Cardiac muscle cell (in vitro differentiated cells and primary cell): ENCODE measurements at regions not wholly inside any gene's neighbourhood (a gene's known extent, or its start where the extent isn't known, plus 50 kb on each side); places are given as distances from the start of the nearest gene placed in this dataset.
A peak's percentile ranks its signal among the peaks of the same experiment; 100 is the strongest.

Experiments used
- DNase-seq, 2 donors: peaks; one replicate each; pipeline versions ENCODE4 v3.0.0 to v3.0.0-alpha.2; 2010 to 2017; ENCODE audit warnings: low read depth in 1 of 2, low spot score in 1 of 2
- H3K27ac ChIP-seq: fragments of 200-600 bp; sonication (generic); 2 replicates; pipeline ENCODE4 v1.5.1; 2016
- H3K27me3 ChIP-seq: fragments of 200-600 bp; sonication (generic); 2 replicates; pipeline ENCODE4 v1.6.0; 2016; ENCODE audit warnings: control low read depth
- H3K36me3 ChIP-seq: fragments of 200-600 bp; sonication (generic); 2 replicates; pipeline ENCODE4 v1.5.1; 2016; ENCODE audit warnings: control low read depth
- H3K4me1 ChIP-seq: fragments of 200-600 bp; sonication (generic); 2 replicates; pipeline ENCODE4 v1.8.1; 2017; ENCODE audit warnings: low read depth, mild to moderate bottlenecking, mixed run types
- H3K4me3 ChIP-seq: fragments of 200-600 bp; sonication (generic); 2 replicates; pipeline ENCODE4 v1.5.1; 2016; ENCODE audit warnings: mild to moderate bottlenecking
- H3K9me3 ChIP-seq: fragments of 200-600 bp; sonication (generic); 2 replicates; pipeline ENCODE4 v1.5.1; 2017; ENCODE audit warnings: low read depth, mild to moderate bottlenecking, control low read depth
- CTCF ChIP-seq: IDR thresholded peaks from 2 replicates; pipeline ENCODE4 v1.5.1; 2012; ENCODE audit warnings: low read depth, mild to moderate bottlenecking, low read length

GRCh38 chr6:151729829-151730495, 77.5 kb upstream of the ESR1 start:
- DNase-seq = no peak
- H3K27ac ChIP-seq = no peak overlapping the region

GRCh38 chr6:151730496-151730870, 77.0 kb upstream of the ESR1 start:
- no peak for DNase-seq
- Histone ChIP-seq H3K4me3 (no peak overlapping the region), H3K9me3 (no peaks in the 10 kb centered on the region), H3K4me1 (no peaks in the 10 kb centered on the region), H3K27me3 (no peaks in the 10 kb centered on the region), H3K27ac (no peak overlapping the region), H3K36me3 (no peaks in the 10 kb centered on the region)
- no peak for TF ChIP-seq CTCF

More at GRCh38 chr6:151729829-151730495, 77.5 kb upstream of the ESR1 start:
- Histone ChIP-seq H3K27me3 (no peaks in the 10 kb centered on the region), H3K4me1 (no peaks in the 10 kb centered on the region), H3K9me3 (no peaks in the 10 kb centered on the region), H3K36me3 (no peaks in the 10 kb centered on the region), H3K4me3 (no peak overlapping the region)
- TF ChIP-seq CTCF = no peak

- no peaks in the 10 kb centered on the region for H3K9me3 ChIP-seq
- no peak overlapping the region for H3K4me3 ChIP-seq
- no peaks in the 10 kb centered on the region for H3K4me1 ChIP-seq
- no peak overlapping the region for H3K27ac ChIP-seq
- no peaks in the 10 kb centered on the region for H3K27me3 ChIP-seq
- H3K36me3 ChIP-seq = no peaks in the 10 kb centered on the region
- no peak for TF ChIP-seq CTCF
- no peak for DNase-seq
These were observed 76.2 kb upstream of the ESR1 start for GRCh38 chr6:151731313-151731712.

GRCh38 chr6:151733680-151734320, 73.7 kb upstream of the ESR1 start:
- no peaks in the 10 kb centered on the region for H3K36me3 ChIP-seq
- no peaks in the 10 kb centered on the region for H3K9me3 ChIP-seq
- no peak overlapping the region for H3K4me3 ChIP-seq
- no peaks in the 10 kb centered on the region for H3K27me3 ChIP-seq
- TF ChIP-seq CTCF = no peak
- DNase-seq = peak in 1 of 2 donors; percentile 8
- H3K27ac ChIP-seq = no peak overlapping the region
- no peaks in the 10 kb centered on the region for H3K4me1 ChIP-seq

GRCh38 chr6:151738267-151738666, 69.2 kb upstream of the ESR1 start:
- Histone ChIP-seq H3K4me3 (no peak overlapping the region), H3K9me3 (no peaks in the 10 kb centered on the region), H3K36me3 (no peaks in the 10 kb centered on the region), H3K27ac (no peak overlapping the region), H3K27me3 (no peaks in the 10 kb centered on the region), H3K4me1 (no peaks in the 10 kb centered on the region)
- DNase-seq = peak in 1 of 2 donors; percentile 4
- TF ChIP-seq CTCF = no peak
